K562 (cell line): ENCODE measurements at regions not wholly inside any gene's neighbourhood (a gene's known extent, or its start where the extent isn't known, plus 50 kb on each side); places are given as distances from the start of the nearest gene placed in this dataset.

Source experiments
- ATF7 ChIP-seq: fragments of 450-650 bp; IDR thresholded peaks from 2 replicates; pipeline ENCODE4 v1.7.1; 2014; ENCODE audit warnings: mild to moderate bottlenecking, moderate library complexity
- CBX8 ChIP-seq: fragments of 200-600 bp; sonication (generic); IDR thresholded peaks from 2 replicates; pipeline ENCODE4 v1.6.1; 2012; ENCODE audit warnings: borderline replicate concordance, mixed run types, low read depth, mild to moderate bottlenecking, moderate library complexity, mixed read lengths, low read length, control low read depth, inconsistent platforms; ENCODE audit not compliant: poor library complexity, severe bottlenecking; ENCODE audit errors: extremely low read depth
- DNMT1 ChIP-seq: fragments of 450-650 bp; IDR thresholded peaks from 2 replicates; pipeline ENCODE4 v1.6.1; 2016; ENCODE audit warnings: antibody characterized with exemption, mild to moderate bottlenecking
- EGR1 ChIP-seq: fragments of 450-650 bp; conservative IDR thresholded peaks from 2 replicates; pipeline ENCODE4 v1.6.1; 2017; ENCODE audit warnings: mild to moderate bottlenecking
- EZH2 ChIP-seq: IDR thresholded peaks from 2 replicates; pipeline ENCODE4 v1.6.1; 2012; ENCODE audit warnings: low read depth, mild to moderate bottlenecking, inconsistent platforms, low read length, borderline replicate concordance
- NBN ChIP-seq: fragments of 450-650 bp; IDR thresholded peaks from 2 replicates; pipeline ENCODE4 v1.6.1; 2016; ENCODE audit warnings: low read depth, mild to moderate bottlenecking
- POLR2A ChIP-seq: fragments of 450-650 bp; conservative IDR thresholded peaks from 2 replicates; pipeline ENCODE4 v1.6.1; 2016
- POLR2AphosphoS2 ChIP-seq: IDR thresholded peaks from 2 replicates; pipeline ENCODE4 v1.6.1; 2012; ENCODE audit warnings: low read length, improper control_type of control experiment
- SP1 ChIP-seq: sonication (generic); formaldehyde crosslinking; IDR thresholded peaks from 2 replicates; pipeline ENCODE4 v1.8.1; 2022; ENCODE audit warnings: mild to moderate bottlenecking, missing genetic modification reagents
- TAF15 ChIP-seq: fragments of 200-400 bp; formaldehyde crosslinking; IDR thresholded peaks from 2 replicates; pipeline ENCODE4 v1.6.1; 2017; ENCODE audit warnings: mild to moderate bottlenecking, low read depth, low read length, moderate library complexity
- TBP ChIP-seq: optimal IDR thresholded peaks from 2 replicates; pipeline ENCODE3; 2011; ENCODE audit warnings: low read depth, low read length, improper control_type of control experiment
- ZNF197 ChIP-seq: fragments of 200-800 bp; sonication (Bioruptor generic); IDR thresholded peaks from 2 replicates; pipeline ENCODE4 v1.6.1; 2016; ENCODE audit warnings: low read depth, missing genetic modification characterization, missing compliant biosample characterization
- ZNF384 ChIP-seq: IDR thresholded peaks from 2 replicates; pipeline ENCODE4 v1.6.1; 2012; ENCODE audit warnings: low read depth, low read length, improper control_type of control experiment
- TF ChIP-seq, protein P1 (sequence below), 3 experiments: IDR thresholded peaks in 2 of 3; conservative IDR thresholded peaks in 1 of 3; 2 replicates each; pipeline ENCODE4 v1.5.1; 2011 to 2012; ENCODE audit warnings: low read length in 3 of 3, mild to moderate bottlenecking in 3 of 3, control low read depth in 2 of 3, improper control_type of control experiment in 1 of 3, inconsistent platforms in 1 of 3, low read depth in 1 of 3, mixed read lengths in 1 of 3, moderate library complexity in 1 of 3; ENCODE audit not compliant: insufficient read depth in 2 of 3

DNA sequence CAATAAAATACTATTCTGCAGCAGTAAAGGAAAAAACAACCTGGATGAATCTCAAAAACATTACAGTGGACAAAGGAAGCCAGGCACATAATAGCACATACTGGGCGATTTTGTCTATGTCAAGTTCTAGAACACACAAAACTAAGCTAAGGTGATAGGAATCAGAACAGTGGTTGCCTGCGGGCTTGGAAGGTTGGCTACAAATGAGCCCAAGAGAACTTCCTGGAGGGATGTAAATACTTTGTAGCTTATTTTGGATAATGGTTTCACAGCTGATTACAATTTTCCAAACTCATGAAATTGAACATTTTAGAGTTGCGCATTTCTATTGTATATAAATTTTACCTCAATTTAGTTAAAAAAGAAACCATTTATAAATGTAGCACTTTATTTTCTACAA lies 67.6 kb upstream of the CES5A start:
- no peak for TF ChIP-seq EZH2
- no peak for TF ChIP-seq TAF15
- TF ChIP-seq SP1 (CRISPR knock-in tag) = no peak
- no peak for TF ChIP-seq NBN
- TF ChIP-seq ATF7 = no peak
- TF ChIP-seq, protein P1, sequence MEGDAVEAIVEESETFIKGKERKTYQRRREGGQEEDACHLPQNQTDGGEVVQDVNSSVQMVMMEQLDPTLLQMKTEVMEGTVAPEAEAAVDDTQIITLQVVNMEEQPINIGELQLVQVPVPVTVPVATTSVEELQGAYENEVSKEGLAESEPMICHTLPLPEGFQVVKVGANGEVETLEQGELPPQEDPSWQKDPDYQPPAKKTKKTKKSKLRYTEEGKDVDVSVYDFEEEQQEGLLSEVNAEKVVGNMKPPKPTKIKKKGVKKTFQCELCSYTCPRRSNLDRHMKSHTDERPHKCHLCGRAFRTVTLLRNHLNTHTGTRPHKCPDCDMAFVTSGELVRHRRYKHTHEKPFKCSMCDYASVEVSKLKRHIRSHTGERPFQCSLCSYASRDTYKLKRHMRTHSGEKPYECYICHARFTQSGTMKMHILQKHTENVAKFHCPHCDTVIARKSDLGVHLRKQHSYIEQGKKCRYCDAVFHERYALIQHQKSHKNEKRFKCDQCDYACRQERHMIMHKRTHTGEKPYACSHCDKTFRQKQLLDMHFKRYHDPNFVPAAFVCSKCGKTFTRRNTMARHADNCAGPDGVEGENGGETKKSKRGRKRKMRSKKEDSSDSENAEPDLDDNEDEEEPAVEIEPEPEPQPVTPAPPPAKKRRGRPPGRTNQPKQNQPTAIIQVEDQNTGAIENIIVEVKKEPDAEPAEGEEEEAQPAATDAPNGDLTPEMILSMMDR (IDR thresholded peaks at IDR 0.05 in 2 of 3, conservative IDR thresholded peaks at IDR 0.05 in 1 of 3; ENCODE audit: insufficient read depth in 2 of 3, low read depth in 1 of 3, low read length in 3 of 3) = no peak
- TF ChIP-seq DNMT1 = no peak
- TF ChIP-seq TBP = no peak
- TF ChIP-seq POLR2A = no peak
- TF ChIP-seq ZNF197 (CRISPR knock-in tag) = no peak
- no peak for TF ChIP-seq CBX8
- no peak for TF ChIP-seq ZNF384
- TF ChIP-seq EGR1 = no peak
- no peak for TF ChIP-seq POLR2AphosphoS2
